MM.1S (cell line): ENCODE measurements at regions not wholly inside any gene's neighbourhood (a gene's known extent, or its start where the extent isn't known, plus 50 kb on each side); places are given as distances from the start of the nearest gene placed in this dataset.

ENCODE experiments used
- CTCF ChIP-seq: fragments of 300-600 bp; sonication (generic); IDR thresholded peaks from 2 replicates; pipeline ENCODE4 v1.5.1; 2016; ENCODE audit warnings: antibody characterized with exemption, low read length, mixed read lengths
- EZH2 ChIP-seq: fragments of 300-600 bp; sonication (generic); optimal IDR thresholded peaks from 2 replicates; pipeline ENCODE3; 2017; ENCODE audit warnings: low read depth, mild to moderate bottlenecking, antibody characterized with exemption, low read length, mixed read lengths

- no peak for TF ChIP-seq CTCF
- TF ChIP-seq EZH2 = no peak
Observed at GRCh38 chr14:53845813-53846693, 110.6 kb downstream of the BMP4 start.
